ENCODE measurements at regions not wholly inside any gene's neighbourhood (a gene's known extent, or its start where the extent isn't known, plus 50 kb on each side); places are given as distances from the start of the nearest gene placed in this dataset.

DNA sequence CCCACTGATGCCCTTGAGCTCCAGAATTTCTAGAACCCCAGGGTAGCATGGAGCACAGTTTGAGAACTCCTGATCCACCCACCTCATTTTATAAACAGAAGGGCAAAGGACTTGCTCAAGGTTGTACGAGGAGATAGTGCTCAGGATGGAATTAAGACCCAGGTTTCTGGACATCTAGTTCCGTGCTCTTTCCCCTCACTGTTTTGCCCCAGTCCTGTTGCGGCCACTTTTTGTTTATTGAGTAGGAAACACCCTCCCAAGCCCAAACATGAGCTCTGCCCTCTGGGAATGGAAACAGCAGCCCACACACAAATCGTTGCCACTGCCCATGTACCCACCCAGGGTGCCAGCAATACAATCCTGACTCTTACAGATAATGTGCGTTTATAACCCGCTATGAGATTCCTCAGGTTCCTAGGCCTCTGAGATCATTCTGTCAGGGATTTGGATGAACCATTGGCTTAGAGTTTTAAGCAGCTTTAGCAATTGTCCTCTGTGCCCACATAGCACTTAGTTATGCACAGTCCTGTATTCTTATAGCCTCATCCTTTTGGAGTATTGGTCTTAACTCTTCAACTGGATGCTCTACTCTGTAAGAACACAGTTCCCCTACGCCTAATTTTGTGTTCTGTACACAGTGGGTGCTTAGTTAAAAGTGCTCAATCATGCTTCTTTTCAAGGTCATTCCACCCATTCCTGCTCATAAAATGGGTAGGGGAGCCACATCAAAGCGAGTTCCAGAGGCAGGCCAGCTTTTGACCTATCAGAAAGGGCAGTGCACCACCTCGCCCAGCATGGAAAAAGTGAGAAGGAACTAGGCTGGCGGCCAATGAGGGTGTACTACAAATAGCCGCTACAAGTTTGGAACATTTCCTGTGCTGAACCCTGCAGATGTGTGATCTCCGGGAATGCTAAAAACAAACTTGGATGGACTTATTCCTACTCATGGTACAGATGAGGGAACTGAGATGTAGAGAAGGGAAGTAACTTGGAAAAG, 60.3 kb upstream of the IGFBP2 start:
- DNase-seq, result no peak

DNA sequence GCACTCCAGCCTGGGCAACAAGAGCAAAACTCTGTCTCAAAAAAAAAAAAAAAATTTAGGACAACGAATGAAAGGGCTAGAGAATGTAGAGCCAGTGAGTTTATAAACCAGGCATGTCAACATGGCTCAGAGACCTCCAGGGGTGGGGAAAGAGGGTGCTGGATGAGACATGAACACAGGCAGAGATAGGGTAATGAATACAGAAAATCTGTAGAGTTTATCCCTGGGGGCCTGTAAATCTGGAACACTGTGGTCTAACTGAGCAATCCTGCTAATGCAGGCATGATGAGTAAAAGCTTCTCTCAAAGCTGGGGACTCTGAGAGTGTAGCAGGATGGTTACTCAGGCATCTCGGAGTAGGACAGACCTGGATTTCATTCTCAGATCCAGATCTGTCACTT, 59.2 kb upstream of the IGFBP2 start:
- no peak for DNase-seq
- in situ Hi-C loops (cut with HindIII; ENCODE audit: low pct_ligation_motif_present, low pct_unique_long_range_greater_than_20kb, low sequenced_read_pairs), result no loop called here

More for the DNA sequence above, 60.3 kb upstream of the IGFBP2 start:
- in situ Hi-C loops (cut with HindIII; ENCODE audit: low pct_ligation_motif_present, low pct_unique_long_range_greater_than_20kb, low sequenced_read_pairs), result no loop called here

DNA sequence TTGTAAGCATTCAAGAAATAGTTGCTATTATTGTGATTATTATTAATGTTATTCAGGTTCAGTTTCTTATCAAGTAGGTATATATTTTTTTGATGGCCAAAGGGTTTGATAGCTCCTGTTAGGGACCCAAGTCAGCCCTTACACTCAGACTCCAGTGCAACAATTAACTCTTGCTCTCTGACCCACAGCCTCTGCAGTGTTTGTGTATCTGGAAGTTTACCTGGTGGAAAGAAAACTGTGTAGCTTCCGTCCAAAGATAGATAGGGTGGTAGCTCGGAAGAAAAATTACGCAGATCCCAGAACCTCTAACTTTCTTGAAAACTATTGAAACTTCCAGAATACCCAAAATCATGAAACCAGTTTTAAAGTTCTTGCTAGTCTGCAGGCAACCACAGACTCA, 58.6 kb upstream of the IGFBP2 start:
- DNase-seq, result no peak
- in situ Hi-C loops (cut with HindIII; ENCODE audit: low pct_ligation_motif_present, low pct_unique_long_range_greater_than_20kb, low sequenced_read_pairs), result no loop called here

DNA sequence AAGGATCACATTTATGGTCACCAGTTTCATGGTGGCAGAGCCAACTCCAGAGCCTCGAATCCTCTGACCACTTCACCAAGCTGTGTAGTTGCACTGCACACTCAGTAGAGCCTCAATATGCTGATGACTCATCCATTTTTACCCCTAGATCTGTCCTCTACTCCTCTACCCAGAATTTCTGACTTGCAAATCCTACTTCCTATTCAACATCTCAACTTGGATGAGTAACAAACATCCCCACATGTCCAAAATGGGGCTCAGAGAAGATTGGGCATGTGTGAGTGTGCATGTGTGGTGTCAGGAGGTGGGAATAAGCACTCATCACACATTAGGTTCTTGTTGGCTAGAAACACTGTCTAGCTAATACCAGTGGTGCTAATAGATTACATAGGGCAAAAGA, 57.8 kb upstream of the IGFBP2 start:
- in situ Hi-C loops (cut with HindIII; ENCODE audit: low pct_ligation_motif_present, low pct_unique_long_range_greater_than_20kb, low sequenced_read_pairs), result no loop called here
- no peak for DNase-seq

DNA sequence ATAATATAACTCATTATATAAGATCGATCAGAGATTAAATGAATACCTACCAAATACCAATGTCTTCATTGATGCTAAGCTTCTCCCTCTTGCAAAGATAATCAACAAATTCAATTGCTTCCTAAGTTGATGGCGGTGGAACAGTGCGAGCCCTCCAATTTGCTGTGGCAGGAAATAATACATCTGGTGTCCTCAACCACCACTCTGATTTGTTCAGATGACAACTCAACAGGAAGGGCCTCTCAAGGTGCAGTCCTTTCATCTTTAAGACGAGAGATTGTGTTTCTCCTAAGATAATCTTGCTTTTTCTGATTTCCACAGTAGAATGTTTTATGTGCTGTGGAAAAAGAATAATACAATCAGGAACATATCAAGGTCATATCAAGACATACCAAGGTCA, 56.6 kb upstream of the IGFBP2 start:
- no peak for DNase-seq
- in situ Hi-C loops (cut with HindIII; ENCODE audit: low pct_ligation_motif_present, low pct_unique_long_range_greater_than_20kb, low sequenced_read_pairs), result no loop called here

DNA sequence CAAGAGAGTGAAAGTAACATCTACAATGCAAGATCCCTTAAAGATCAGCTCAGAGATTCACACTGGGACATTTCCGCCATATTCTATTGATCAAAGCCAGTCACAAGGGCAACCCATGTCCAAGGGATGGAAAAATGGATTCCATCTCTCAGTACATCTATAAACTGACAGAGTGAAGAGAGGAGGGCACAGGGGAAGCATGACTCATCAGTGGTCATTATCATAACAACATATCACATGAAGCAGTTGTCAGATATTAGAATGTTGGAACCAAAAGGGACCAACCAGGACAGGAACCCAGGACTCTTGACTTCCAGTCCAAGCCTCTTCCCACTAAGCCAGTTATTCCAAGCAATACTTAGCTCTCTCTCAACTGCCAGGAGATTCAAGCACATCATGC, 54.9 kb upstream of the IGFBP2 start:
- in situ Hi-C loops (cut with HindIII; ENCODE audit: low pct_ligation_motif_present, low pct_unique_long_range_greater_than_20kb, low sequenced_read_pairs), result no loop called here
- DNase-seq, result no peak

DNA sequence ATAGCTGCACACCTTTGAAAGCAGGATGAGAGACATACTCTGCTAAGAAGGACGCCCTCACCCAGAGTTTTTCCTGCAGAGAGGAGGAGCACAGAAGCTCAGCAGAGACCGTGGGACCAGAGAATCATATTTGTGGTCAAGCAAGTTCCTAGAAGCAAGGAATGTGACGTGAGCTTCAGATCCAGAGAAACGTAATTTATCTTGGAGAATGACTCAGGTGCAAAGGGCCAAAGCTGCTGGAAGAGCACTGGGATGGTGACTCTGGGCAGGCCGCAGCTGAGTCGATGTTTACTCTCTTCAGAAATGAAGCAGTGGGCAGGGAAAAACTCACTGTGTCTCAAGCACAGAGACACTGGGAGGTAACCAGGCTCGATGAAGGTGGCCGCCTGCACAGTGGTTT, 50.1 kb upstream of the IGFBP2 start:
- DNase-seq, result no peak
- in situ Hi-C loops (cut with HindIII; ENCODE audit: low pct_ligation_motif_present, low pct_unique_long_range_greater_than_20kb, low sequenced_read_pairs), result no loop called here
